ENCODE measurements at regions not wholly inside any gene's neighbourhood (a gene's known extent, or its start where the extent isn't known, plus 50 kb on each side); places are given as distances from the start of the nearest gene placed in this dataset.

GRCh38 chr13:50524560-50524959 is 318.9 kb downstream of the DLEU7 start:
- Histone ChIP-seq H3K9me1 (ENCODE audit: insufficient read depth, low read length) (peaks cover 8% of the 10 kb centered on the region; the same call in 1 of the 2 replicates), H3K56ac (ENCODE audit: extremely low read depth, insufficient read depth, low read length) (no peak overlapping the region), H3K4me3 (ENCODE audit: insufficient read depth, low read depth, low read length) (no peak overlapping the region), H3K14ac (replicated peaks; ENCODE audit: low read depth, low read length) (no peak overlapping the region), H4K20me1 (ENCODE audit: insufficient read depth, low read length) (no peaks in the 10 kb centered on the region), H3K36me3 (ENCODE audit: control insufficient read depth, insufficient read depth, low read length) (no peaks in the 10 kb centered on the region), H3K4me2 (ENCODE audit: low read depth, low read length) (no peak overlapping the region), H4K5ac (ENCODE audit: low read depth, low read length) (no peak overlapping the region), H2BK20ac (ENCODE audit: low read depth, low read length) (no peak overlapping the region), H3K9me3 (ENCODE audit: control insufficient read depth, insufficient read depth, low read length) (no peaks in the 10 kb centered on the region), H4K8ac (ENCODE audit: low read depth in 2 of 2, low read length in 2 of 2) (no peak overlapping the region), H3K27ac (ENCODE audit: insufficient read depth, low read length) (no peak overlapping the region), H3K27me3 (ENCODE audit: control insufficient read depth, insufficient read depth, low read length) (no peaks in the 10 kb centered on the region), H2BK5ac (ENCODE audit: low read depth, low read length, poor library complexity, severe bottlenecking) (no peak overlapping the region), H2AFZ (replicated peaks; ENCODE audit: low read length, poor library complexity) (no peak overlapping the region), H3K9ac (ENCODE audit: low read depth, low read length) (no peak overlapping the region), H2BK15ac (ENCODE audit: low read depth, low read length) (no peak overlapping the region), H4K91ac (ENCODE audit: insufficient read depth, low read depth, low read length) (no peak overlapping the region), H2BK120ac (ENCODE audit: low read depth, low read length) (no peak overlapping the region), H2AK9ac (replicated peaks; ENCODE audit: low read depth, low read length, poor library complexity) (no peak overlapping the region), H3K18ac (ENCODE audit: low read depth, low read length) (no peak overlapping the region), H2AK5ac (ENCODE audit: low read depth, low read length) (no peak overlapping the region; the same call in 1 of the 2 replicates), H3K79me1 (ENCODE audit: low read depth in 1 of 2, low read length in 2 of 2) (no peaks in the 10 kb centered on the region), H3K4me1 (ENCODE audit: control insufficient read depth, insufficient read depth, low read length) (peaks cover 25% of the 10 kb centered on the region), H3K4ac (ENCODE audit: low read depth, low read length) (no peak overlapping the region), H3K23ac (ENCODE audit: low read depth, low read length) (no peak overlapping the region)
- DNase-seq (no peak), ATAC-seq (ENCODE audit: low read depth) (no peak)
- in situ Hi-C loops (cut with MboI; ENCODE audit: low sequenced_read_pairs) = loop anchor here (10.0 kb wide), 2 partner anchors 540 to 850 kb away; no protein-coding TSS in a partner anchor
- intact Hi-C loops (cut with micrococcal nuclease) = no loop called here
- dilution Hi-C loops (cut with HindIII; ENCODE audit: low sequenced_read_pairs, unreplicated experiment) = no loop called here
- WGBS, 2 experiments (ENCODE audit: extremely low coverage in 2 of 2, insufficient read length in 1 of 2) = 93% methylated on average over 2 of the region's 4 CpGs; no CpG with 5 or more reads in 1 of the 2 experiments
- no peak for TF ChIP-seq SMC3 (IDR thresholded peaks at IDR 0.05; ENCODE audit: low read depth, low read length)
- TF ChIP-seq RFX5 (IDR thresholded peaks at IDR 0.05; ENCODE audit: low read depth, low read length) = no peak
- TF ChIP-seq CTCF (conservative IDR thresholded peaks at IDR 0.05; ENCODE audit: low read depth, low read length) = no peak
- ChIA-PET POLR2A (ENCODE audit: unreplicated experiment) (no interaction called here), CTCF (no interaction called here)
- BruUV-seq (replicated peaks) = no TSS peak
